GM18498 (cell line): ENCODE measurements at regions not wholly inside any gene's neighbourhood (a gene's known extent, or its start where the extent isn't known, plus 50 kb on each side); places are given as distances from the start of the nearest gene placed in this dataset.
"Not testable (repeated sequence)": the region's sequence is repeated elsewhere in the genome, so short reads cannot be mapped to it uniquely, and the experiment has no call there.

ENCODE experiments used
- ATAC-seq: cut with Tn5 transposase; IDR thresholded peaks from one replicate; pipeline ENCODE4 v1.9.1; 2021; ENCODE audit warnings: mild to moderate bottlenecking, moderate library complexity; ENCODE audit not compliant: unreplicated experiment

GRCh38 chr22:49349181-49349835, 478.4 kb downstream of the BRD1 start:
- ATAC-seq: no peak

DNA sequence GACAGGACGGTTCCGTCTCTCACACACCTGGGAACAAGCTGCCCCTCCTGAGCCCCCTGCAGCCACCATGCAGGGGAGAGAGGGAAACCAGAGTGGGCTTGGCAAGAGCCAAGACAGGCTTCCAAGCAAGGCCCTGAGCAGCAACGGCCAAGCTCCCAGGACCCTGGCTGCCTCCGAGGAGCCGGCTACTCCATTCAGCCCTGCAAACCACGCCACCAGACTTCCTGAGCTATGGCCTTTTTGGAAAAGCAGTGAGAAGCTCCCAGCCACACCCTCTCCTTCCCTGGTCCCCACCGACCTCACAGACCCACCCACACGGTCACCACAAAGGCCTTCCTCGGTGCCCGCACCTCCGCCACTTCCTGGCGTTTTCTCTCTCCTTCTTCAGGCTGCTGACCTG, 479.0 kb downstream of the BRD1 start:
- no peak for ATAC-seq

- ATAC-seq: no peak
Measured at GRCh38 chr22:49347376-49347775, 480.3 kb downstream of the BRD1 start.

GRCh38 chr22:49345896-49346295, 481.8 kb downstream of the BRD1 start:
- no peak for ATAC-seq

DNA sequence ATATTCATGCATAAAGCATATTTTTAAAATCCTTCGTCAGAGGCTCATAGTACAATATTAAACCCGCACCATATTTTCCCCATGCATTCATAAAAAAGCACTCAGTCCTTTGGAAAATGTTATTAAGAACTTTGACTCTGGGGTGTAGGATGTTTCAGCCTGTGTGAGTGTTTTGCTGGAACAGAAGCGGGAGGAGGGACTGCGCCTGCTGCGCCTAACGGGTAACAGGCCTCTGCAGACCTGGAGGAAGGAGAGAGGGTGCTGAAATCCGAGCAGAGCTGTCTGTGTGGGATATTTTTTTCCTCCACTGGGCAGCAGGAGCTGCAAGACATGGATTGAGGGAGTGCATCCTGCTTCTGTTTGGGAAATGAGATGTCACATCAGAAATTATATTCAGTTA, 483.0 kb downstream of the BRD1 start:
- ATAC-seq: no peak

DNA sequence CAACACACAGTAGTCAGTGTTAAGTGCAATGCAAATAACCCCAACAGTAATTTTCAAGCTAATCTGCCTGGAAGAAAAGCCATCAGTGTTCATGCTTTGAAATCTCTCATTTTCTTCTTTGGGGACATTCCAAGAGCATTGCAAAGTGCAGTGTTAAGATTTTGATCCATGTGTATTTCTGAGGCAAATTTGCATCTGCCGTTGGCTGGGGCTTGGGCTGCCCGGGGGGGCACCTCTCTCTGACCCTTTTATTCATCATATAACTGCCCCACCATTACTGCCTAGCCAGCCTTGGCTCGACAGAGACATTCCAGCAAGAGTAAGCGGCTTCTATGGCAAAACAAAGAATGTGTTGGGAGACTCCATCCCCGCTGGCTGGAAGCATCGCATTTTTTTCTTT, 483.5 kb downstream of the BRD1 start:
- ATAC-seq: no peak

DNA sequence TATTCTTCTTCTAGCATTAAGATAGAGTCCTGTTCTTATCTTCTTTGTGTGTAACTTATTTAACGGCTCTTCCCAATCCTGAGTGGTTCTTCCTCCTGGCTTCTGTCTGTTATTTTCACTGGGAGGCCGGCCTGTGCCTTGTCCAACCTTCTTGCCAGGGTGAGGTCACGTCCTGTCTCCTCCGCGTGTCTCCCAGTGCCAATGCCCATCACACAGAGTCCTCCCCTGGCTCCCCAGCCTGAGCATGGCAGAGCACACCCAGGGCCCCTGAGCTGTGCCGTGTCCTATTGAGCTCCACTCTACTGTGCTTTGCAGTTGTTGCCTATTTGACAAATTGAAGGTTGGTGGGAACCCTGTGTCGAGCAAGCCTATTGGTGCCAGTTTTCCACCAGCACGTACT, 487.3 kb downstream of the BRD1 start:
- no peak for ATAC-seq

DNA sequence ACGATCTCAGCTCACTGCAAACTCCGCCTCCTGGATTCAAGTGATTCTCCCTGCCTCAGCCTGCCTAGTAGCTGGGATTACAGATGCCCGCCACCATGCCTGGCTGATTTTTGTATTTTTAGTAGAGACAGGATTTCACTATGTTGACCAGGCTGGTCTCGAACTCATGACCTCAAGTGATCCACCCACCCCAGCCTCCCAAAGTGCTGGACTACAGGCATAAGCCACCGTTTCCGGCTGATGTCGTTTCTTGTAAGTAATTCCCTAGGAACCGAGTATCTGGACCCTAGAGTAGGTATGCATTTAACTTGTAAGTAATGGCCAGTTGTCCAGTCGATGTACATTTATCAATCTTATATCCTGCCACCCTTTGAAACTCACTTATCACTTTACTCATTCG, 491.2 kb downstream of the BRD1 start:
- ATAC-seq: not testable (repeated sequence)

DNA sequence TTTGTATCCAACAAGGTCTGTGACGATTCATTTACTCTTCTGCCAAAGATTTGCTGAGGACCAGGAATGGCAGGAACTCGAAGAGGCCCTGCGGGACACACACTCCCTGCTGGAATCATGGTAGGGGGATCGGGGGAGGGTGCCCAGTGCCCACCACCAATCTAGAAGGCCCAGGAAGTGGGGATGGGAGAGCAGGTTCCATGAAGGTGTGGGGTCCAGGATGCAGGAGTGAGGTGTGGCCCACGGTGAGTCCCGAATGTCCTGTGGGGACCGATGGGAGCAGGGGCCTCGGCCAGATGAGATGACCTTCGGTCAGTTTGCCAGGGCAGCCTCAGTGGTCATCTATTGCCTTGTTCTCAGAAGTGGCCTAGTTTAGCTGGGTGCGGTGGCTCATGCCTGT, 492.7 kb downstream of the BRD1 start:
- no peak for ATAC-seq

DNA sequence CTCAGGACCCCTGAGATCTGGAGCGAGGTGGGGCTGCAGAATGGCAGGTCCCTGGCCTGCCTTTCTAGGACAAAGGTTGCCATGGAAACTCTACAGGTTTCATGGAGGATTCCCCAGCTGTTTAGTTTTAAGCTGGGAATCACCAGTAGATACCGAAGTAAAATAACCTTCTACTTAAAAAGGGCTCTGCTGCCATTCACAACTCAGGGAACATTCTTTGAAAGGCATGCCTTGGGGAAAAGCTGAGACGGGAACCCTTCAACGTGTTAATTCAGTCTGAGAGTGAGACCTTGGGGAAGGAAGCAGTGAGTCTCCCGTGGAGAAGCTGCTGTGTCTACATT, 493.3 kb downstream of the BRD1 start:
- ATAC-seq: no peak

DNA sequence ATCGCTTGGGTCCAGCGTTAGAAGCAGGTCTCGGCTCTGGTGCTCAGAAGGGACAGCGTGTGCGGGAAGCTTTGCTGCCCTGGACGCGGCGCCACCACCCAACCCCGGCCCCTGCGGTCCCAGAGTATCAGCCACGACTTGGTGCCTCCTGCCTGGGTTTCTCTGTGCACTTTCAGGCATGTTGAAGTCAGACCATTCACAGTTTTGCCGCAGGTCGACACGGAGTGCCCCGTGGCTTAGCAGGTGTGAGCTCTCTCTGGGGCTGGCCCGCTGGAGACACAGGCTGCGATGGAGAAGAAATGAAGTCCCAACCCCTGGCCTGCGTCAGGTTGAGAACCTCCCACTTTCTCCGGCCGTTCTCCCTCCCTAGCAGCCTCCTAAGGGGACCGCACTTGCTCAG, 494.5 kb downstream of the BRD1 start:
- ATAC-seq: no peak

DNA sequence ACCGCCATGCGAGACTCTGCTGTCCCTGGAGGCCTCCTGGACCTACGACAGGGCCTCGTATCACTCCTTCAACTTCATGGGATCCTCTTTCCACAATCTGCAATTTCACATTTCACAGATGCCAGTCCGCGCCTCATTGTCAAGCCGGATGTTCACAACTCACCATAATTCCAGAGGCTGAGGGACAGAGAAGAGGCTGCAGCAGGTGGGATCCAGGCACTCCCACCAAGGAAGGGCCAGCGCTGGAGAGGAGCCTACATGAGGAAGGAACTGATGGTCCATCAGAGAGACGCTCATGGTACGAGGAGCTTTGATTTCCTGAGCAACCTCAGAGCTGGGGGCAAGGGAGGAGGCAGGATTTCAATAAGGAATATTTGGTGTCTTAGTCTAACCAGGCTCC, 495.0 kb downstream of the BRD1 start:
- ATAC-seq: no peak

DNA sequence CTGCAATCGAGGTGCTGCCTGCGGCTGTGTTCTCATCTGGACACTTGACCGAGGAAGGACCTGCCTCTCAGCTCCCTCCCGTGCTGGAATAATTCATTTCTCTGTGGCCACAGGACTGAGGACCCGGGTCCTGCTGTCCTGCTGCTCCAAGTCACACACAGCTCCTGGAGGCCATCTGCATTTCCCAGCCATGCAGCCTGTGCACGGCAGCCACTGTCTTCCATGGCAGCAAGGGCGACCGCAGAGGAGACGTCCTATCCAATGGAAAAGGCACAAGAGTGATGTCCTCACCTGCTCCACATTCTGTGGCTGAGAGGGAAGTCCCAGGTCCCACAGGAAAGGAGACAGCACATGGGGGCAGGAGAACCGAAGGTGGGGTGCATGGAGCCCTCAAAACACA, 495.8 kb downstream of the BRD1 start:
- ATAC-seq: no peak

DNA sequence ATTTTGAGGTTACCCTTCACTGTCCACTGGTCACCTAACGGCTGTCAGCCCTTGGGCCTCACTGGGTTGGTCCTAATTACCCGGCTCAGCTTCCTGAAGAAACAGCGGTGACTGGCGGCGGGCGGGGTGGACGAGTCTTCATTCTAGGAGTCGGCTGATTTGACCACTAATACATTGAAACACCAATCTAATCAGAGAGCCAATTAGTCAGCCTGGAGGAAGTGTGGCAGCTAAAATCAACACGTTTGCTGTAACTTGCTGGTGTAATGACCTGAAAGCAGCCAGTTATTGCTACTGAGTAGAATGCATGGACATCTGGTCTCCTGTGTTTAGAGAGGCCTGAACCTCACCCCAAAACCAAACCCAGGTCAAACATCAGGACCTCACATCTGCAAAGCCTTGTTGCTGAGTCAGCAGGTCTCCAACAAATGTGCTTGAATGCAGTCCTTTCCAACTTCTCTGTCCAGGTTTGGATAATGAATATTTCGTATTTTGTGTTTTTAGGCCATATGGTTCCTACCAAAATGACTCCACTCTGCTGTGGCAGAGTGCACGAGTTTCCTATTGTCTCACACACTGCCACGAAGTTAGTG, 496.4 kb downstream of the BRD1 start:
- ATAC-seq: no peak

DNA sequence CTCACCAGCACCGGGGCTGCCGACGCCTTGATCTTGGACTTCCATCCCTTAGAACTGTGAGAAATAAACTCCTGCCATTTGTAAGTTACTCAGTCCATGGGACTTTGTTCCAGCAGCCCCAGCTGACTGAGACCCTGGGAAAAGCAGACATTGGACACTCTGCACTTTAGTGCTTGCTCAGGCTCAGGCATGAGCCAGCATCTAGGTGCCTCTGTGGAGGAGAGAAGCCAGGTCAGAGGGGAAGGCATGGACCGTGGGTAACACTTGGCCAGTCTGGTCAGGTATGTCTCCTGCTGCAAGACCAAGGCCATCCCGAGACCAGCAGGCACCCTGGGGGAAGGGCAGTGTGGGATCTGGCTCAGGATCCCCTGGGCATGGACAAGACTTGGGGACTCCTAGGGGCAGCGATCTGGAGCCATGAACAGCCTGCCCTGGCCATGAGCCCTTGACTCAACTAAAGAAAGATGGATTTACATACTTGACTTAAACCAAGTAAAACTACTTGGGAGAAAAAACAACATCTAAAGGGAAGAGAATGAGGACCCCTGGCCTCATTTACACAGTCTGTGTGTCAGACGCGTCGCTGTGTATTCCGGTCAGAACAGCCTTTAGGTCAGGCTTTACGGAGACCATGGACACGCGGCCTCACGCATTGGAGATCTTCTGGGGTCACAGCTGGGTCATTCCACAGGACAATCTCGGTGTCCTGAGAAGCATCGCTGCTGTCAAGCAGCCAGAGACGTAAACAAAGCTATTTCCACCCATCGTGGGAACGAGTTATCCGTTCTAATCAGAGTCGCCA, 497.1 kb downstream of the BRD1 start:
- ATAC-seq: no peak

DNA sequence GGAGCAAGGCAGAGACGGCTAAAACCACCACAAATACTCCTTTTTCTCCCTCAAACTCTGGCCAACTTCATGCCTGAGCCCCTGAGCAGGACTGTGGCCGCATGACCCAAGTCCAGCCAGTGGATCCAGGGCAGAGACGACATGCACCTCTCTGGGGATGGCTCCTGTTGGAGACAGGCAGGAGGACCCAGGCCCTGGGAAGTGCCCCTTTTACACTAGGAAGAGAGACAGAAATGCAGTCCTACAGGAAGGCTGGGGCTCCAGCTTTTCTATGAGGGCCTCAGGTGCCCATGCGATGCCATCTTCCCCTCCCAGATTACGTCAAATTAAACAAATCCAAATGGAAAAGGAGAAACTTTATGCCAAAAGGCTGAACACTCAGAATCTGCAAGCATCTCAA, 498.0 kb downstream of the BRD1 start:
- no peak for ATAC-seq

DNA sequence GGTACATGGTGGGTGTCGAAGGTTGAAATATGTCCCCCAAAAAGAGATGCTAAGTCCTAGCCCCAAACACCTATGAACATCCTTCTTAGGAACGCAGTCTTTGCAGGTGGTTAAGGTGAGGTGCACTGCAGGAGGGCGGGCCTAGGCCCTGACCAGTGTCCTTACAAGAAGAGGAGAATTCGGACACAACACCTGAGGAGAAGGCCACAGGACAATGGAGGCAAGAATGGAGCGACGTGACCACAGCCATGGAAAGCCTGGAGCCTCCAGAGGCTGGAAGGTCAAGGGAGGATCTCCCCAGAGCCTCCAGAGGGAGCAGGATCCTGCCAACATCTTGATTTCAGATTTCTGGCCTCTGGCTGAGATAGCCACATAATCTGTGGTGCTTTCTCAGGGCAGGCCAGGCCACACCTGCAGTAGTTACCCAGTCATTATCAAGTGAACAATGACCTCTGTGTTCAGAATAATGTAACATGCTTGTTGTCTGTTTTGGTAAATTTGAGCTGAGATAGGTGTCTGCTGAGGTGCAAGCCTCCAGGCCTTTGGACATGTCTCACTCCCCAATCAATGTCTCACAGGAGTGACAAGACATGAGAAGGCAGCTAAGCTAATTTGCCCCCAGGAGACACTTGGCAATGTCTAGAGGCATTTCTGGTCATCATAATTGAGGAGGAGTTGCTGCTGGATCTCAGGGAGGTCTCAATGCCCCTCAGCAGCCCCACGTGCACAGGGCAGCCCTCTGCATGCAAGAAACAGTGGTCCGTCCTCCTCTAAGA, 498.9 kb downstream of the BRD1 start:
- no peak for ATAC-seq

DNA sequence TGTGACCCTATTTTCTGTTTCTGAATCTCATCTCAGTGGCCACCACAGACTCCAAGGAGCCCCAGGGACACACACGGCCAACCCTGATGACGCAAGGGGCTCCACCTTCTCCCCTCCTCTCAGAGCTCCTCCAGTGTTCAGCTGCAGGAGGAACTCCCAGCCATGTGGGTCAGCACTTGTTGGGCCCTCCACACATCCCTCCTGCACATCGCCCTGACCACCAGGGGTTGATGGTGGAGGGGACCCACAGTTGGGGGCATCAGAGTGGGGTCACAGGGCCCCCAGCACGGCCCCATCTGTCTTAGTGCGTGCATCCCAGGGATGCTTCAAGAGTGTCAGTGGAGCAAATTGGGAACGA, 499.6 kb downstream of the BRD1 start:
- no peak for ATAC-seq

DNA sequence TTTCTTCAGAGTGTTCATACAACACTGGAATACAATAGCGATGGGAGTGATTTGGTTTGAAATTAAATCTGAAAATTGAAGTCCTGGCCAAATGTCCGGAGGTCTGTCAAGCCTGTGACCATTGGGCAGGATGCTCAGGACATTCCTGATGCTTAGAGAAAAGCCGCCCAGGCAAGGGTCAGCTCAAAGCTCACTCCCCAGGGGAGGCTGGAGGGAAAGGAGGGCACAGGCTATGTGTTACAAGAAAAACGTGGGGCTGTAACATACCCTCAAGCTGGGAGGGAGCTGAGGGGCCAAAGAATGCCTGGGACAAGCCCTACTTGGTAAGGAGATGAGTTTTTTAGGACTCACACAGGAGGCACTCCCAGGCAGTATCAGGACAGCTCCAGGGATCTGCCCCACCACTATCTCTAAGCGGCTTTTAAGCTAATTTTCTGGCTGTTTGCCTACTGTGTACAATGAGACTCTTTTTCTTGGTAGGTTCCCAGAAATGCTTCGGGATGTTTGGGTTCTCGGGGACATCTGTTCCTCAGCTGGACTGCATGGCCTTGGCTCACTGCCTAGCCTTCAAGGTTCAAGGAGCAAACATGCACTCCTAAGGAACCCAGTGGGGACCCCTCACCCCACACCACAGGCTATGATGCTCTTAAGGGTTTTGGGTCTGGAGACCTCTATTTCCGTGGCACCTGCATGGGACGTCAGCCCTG, 500.1 kb downstream of the BRD1 start:
- ATAC-seq: no peak

- no peak for ATAC-seq
Measured at GRCh38 chr22:49326558-49326957, 501.1 kb downstream of the BRD1 start.
